GM21737 (cell line): ENCODE measurements at regions not wholly inside any gene's neighbourhood (a gene's known extent, or its start where the extent isn't known, plus 50 kb on each side); places are given as distances from the start of the nearest gene placed in this dataset.
"Not testable (repeated sequence)": the region's sequence is repeated elsewhere in the genome, so short reads cannot be mapped to it uniquely, and the experiment has no call there.

Source experiments
- ATAC-seq: cut with Tn5 transposase; IDR thresholded peaks from one replicate; pipeline ENCODE4 v1.9.1; 2021; ENCODE audit warnings: mild to moderate bottlenecking, moderate library complexity; ENCODE audit not compliant: unreplicated experiment

DNA sequence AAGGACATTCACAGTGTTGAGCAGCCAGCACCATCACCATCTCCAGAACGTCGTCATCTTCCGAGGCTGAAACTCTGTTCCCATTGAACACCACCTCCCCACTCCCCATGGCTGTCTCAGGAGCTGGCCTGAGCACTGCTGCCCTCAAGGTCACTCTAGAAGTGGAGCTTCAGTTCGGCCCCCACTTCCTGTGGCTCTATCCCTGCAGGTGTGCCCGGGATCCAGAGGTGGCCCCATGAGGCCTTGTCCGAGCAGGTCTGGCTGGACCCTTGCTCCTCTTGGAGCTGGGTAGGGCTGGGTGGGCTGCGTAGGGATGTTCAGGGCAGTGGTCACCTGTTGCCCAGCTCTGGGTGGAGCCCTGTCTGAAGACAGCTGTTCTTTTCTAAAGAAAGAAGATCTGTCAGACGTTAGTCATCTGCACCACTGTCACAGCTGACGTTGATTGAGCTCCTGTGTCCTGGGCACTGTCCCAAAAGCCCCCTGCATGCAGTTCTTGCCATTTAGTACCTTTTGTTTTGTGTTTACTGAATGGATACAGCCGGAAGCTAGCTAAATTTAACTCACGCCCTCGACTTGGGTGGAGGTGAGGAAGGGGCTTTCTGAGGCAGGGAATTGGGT is 75.5 kb upstream of the CLDN5 start:
- no peak for ATAC-seq

DNA sequence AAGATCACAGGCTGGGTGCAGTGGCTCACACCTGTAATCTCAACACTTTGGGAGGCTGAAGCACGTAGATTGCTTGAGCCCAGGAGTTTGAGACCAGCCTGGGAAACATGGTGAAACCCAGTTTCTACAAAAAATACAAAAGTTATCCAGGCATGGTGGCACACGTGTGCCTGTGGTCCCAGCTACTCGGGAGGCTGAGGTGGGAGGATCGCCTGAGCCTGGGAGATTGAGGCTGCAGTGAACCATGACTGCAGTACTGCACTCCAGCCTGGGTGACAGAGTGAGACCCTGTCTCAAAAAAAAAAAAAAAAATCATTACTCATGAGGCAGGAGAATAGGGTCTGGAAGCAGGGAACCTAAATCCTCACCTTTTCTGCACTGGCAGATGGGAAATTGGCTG is 79.1 kb upstream of the CLDN5 start:
- not testable (repeated sequence) for ATAC-seq

DNA sequence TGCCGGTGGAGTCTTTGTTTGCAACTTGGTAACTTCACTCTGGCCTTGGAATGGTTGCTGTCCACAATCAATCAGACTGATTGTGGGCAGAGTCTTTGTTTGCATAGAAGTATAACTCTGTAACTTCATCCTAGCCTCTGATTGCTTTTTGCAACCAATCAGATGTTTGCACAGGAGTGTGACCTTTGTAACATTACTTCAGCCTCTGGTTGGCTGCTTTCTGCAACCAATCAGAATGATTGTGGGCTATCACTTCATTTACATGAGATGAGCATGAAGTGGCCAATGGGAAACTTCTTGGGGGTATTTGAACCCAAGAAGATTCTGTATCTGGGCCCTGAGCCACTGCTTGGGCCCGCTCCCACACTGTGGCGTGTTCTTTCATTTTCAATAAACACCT is 79.6 kb upstream of the CLDN5 start:
- no peak for ATAC-seq

DNA sequence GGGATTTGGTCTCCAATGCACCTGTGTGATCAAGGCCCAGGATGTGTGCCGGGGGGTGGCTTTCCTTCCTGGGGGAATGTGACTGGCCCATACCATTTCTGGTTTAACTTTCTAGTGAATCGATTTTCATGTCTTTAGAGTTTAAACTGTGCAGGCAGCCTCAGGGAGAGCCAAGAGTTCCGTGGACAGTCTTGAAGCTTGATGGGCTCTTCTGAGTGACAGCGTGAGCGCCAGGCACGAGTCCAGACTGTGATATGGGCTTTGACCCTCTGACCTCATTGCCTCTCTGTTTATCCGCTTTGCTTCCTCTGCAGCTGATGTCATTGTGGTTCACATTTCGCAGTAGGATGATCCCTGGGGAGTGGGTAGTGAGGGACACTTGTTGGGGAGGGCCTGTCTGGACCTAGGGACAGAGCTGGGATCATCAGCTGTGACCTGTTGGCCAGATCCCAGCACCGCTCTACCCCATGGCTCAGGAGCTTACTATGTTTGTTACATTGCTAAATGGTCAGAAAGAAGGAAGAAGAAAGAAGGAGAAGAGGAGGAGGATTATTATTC is 80.6 kb upstream of the CLDN5 start:
- ATAC-seq = no peak

DNA sequence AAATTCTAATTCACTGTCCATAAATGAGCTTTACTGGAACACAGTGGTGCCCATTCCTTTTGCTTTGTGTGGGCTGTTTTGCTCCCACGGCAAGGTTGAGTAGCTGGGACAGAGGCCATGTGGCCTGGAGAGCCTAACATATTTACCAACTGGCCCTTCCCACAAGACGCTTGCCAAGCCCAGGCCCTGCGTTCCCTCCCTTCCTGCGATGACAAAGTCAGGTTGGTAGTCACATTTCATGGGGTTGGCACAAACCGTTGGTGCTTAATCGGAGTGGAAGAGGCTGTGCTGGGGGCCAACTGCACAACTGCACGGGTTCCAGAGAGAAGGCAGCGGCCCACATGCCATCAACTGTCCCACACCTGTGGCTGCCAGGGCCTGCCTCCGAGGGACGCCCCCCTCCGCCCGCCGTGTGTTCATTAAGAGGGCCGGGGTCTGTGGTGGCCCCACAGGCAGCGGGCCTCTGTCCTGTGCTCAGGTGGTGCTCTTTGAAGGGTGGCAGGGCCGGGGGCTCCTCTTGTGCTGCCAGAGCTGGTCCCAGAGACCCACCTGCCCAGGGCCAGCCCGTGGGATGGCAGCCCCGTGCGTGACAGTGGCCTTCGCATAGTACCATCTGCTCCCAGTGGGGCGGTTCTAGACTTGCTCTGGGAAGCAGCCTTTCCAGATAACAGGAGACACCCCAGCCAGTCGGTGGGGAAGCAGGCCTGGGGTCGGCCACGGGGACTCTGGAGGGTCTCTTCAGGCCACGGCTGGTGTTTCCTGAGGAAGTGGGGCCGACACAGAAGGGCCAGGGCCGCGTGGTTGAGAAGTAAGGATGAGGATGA is 81.5 kb upstream of the CLDN5 start:
- ATAC-seq = no peak

DNA sequence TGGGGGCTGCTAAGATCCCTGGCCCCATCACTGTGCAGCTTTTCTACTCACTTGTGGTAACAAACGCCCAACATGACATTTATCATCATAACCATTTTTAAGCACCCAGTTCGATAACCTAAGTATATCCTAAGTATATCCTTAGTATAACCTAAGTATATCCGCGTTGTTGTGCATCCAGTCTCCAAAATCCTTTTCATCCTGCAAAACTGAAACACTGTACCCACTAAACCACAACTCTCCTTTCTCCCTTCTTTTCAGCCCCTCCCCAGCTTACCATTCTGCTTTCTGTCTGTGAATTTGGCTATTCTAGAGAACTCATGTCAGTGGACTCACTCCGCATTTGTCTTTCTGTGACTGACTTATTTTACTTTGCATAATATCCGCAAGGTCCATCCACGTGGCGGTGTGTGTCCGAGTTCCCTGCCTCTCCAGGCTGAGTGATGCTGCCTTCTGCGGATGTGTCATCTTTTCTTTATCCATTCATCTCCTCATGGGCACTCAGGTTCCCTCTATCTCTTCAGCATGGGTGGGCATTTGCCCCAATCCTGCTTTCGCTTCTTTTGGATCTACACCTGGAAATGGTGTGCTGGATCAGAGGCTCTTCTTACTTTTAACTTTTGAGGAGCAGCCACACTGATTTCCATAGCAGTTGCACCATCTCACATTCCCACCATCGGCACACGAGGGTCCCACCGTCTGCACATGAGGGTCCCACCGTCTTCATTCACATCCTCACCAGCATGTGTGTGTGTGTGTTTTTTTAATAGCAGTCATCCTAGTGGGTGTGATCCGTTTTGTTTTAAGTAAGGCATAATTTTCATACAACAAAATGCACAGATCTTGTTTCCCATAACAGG is 82.4 kb upstream of the CLDN5 start:
- no peak for ATAC-seq

DNA sequence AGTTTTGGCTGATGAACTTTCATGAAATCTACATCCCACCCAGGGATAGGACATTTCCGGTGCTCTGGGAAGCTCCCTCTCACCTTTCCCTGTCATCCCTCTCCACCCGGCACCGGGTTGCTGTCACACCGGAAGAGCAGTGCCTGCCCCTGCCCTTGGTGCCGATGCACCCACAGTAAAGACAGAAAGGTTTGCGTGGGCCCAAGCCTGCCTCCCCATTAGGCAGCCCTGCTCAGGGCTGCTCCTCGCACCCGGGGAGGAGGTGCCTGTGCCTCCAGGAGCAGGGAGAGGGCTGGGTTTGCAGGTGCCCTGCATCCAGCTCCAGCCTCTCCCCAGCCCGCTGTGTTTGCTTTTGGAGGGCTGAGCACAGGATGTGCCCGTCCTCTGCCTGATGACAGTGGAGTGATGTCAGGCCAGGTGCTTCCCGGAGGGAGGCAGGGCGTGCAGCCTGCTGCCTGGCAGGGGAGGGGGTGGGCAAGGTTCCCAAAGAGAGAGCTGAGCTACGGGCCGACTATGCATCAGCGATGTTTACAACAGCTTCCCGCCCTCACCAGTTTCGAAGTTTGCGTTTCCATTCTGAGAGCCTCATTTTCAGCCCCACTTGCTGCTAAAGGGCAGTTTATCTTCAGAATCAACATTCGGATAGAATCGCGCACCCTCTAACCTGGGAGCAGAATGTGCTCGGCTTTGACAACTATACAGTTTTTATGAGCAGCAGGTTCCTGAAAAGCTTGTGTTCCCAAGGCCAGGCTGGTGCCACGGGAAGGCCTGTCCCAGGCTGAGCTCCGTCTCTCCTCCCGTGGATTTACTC is 83.2 kb upstream of the CLDN5 start:
- ATAC-seq = no peak

DNA sequence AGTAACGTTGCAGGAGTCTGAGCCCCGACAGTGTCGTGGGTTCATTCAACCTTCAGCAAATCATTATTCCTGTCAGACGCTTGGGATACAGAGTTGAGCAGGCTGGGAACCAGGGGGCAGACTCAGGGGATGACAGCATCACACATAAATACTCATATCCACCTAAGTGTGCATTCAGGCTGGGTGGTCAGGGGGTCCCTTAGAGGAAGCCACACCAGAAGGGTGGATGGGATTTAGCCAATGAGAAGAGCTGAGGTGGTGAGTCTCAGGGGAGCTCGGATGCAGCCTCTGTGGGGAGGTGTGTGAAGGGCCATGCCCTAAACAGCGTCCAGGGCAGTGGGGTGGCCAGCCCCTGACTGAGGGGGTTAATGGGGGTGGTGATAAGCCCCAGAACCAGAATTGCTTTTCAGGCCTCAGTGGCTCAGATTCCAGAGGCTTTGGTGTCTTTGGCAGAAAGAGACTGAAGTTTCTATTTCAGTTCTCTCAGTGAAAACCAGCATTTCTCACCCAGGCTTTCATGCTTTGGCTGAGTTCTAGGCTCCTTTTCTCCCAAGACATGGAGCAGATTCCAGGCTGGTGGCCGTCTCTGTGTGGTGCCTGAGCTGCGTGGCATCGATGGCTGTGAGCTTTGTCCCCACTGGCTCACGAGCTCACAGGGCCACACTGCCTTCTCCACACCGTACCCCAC is 83.9 kb upstream of the CLDN5 start:
- no peak for ATAC-seq

DNA sequence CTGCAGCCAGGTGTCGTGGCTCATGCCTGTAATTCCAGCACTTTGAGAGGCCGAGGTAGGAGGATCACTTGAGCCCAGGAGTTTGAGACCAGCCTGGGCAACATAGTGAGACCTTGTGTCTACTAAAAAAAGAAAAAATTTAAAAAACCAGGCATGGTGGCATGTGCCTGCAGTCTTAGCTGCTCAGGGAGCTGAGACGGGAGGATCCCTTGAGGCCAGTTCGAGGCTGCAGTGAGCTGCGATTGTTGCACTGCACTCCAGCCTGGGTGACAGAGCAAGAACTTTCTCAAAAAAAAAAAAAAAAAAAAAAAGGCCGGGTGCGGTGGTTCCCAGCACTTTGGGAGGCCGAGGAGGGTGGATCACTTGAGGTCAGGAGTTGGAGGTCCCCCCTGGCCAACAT is 85.5 kb upstream of the CLDN5 start:
- ATAC-seq = not testable (repeated sequence)

DNA sequence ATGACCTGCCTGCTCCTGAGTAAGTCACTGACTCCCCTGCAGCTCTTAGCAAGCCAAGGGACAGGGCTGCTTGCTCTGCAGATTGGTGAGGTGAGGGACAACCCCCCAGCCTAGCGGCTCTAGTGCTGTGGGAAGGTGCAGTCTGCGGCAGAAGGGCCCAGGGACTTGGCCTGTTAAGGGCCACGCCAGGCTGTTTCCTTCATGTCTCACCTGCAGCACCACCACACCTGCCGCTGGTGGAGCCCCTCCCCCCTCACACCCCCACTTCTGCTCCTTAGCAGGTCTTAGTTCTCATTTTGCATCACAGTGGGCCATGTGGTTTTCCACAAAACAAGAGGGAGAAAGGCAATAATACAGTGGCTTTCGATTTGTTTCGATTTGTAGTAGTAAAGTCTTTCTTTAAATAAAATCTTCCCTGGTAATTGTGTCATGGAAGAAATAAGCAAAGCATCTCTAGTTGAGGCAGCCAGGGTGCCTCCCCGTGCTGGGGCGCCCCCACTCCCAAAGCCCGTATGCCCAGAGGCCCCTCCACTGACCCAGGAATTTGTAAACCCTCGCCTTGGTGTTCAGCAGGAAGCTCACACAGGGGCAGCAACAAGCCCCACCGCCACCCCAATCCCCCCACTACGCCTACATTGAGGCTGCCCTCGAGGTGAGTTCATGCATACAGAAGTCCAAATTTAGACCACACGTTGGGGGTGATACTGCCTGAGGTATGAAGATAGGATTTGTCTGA is 86.5 kb upstream of the CLDN5 start:
- no peak for ATAC-seq

DNA sequence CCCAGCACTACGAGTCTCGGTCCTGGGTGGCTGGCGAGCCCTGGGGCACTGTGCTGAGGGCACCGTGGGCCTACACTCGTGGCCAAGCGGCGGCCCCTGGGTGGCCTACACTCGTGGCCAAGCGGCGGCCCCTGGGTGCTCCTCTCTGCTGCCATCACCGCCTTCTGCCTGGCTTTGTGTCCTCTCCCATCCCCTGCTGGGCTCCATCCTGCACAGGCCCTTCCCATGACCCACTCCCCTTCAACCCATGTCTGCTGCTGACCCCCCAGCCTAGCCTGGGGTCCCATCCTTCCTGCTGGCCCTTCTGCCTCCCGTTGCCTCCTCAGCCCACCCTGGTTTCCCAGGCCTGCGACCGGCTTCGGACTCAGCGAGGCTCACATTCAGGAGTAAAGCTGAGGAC is 87.4 kb upstream of the CLDN5 start:
- ATAC-seq = no peak

DNA sequence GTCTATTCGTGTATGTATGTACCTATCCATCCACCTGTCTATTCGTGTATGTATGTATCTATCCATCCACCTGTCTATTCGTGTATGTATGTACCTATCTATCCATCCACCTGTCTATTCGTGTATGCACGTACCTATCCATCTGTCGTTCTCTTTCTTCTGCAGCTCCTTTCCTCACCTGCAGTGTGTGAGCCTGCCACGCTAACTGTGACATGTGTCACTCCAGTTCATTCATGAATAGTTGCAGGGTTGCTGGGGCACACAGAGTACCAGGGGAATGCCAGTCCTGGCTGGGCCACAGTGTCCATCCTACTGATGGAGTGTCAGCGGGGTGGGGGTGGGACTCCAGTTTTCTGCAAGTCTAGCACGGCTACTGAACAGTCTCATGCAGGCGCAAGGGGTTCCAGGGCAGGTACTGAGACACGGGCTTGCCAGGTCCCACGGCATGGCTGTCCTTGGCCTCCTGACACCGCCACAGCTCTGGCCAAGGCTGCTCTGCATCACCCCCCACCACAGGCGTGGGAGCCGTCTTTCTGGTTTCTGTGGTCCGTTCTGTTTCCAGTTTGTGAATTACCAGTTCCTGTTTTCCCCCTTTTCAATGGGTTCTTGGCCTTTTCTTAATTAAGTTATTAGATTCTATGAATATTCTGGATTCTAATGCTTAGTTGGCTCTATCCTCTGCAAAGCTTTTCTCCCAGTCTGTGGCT is 88.8 kb upstream of the CLDN5 start:
- ATAC-seq = no peak

DNA sequence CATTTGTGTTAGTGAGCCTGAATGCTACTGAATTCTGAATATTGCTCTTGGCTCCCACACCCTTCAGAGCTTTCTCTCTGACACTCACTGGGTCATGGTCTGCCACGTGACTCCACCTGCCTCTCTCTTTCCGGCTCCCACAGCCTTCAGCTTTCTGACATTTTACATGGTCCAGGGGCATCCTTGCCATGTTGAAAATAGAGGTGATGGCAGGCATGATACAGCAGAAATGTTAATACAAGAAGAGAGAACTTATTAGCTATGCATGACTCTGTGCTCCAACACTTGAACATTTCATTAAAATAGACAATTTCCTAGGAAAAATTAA is 90.3 kb upstream of the CLDN5 start:
- no peak for ATAC-seq

DNA sequence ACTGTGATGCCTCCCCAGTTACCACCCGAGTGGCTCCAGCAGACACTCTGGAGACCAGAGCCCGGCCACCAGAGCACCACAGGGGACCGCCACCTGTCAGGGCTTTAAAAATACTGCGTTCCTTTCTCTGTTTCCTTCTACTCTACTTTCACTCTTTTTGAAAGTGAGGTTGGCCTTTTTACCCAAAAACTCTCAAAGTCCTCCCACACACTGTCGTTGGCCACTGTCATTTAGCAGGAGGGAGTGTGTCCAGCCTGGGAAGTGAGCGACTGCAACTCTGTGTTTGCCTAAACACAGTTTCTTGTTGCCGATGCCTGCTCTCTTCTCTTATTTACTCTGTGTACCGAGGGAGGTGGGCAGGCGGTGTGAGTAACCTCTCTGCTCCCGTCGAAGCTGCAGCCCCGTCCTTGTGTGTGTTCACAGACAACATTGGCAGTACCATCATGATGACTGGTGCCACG is 90.8 kb upstream of the CLDN5 start:
- no peak for ATAC-seq

DNA sequence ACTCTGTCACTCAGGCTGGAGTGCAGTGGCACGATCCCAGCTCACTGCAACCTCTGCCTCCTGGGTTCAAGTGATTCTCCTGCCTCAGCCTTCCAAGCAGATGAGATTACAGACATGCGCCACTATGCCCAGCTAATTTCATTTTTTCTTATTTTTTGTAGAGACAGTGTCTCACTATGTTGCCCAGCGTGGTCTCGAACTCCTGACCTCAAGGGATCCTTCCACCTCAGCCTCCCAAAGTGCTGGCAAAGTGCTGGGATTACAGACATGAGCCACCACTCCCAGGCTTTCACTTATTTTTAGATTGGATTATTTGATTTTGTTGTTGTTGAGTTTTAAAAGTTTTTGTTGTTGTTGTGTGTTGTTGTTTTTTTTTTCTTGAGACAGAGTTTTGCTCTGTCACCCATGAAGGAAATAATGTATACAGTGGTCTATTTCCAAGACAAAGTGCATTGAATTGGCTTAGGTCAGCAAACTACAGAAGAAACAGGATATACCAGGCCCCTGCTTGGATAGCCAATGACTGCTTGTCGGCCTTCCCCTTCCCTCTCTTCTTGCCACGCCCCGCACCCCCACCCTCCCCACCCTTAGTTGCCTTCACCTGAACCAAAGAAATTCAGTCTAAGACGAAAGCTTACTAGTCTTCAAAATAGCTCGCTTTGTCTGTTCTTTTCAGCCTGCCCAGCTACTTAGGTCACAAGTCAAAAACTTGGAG is 91.8 kb upstream of the CLDN5 start:
- ATAC-seq = no peak

DNA sequence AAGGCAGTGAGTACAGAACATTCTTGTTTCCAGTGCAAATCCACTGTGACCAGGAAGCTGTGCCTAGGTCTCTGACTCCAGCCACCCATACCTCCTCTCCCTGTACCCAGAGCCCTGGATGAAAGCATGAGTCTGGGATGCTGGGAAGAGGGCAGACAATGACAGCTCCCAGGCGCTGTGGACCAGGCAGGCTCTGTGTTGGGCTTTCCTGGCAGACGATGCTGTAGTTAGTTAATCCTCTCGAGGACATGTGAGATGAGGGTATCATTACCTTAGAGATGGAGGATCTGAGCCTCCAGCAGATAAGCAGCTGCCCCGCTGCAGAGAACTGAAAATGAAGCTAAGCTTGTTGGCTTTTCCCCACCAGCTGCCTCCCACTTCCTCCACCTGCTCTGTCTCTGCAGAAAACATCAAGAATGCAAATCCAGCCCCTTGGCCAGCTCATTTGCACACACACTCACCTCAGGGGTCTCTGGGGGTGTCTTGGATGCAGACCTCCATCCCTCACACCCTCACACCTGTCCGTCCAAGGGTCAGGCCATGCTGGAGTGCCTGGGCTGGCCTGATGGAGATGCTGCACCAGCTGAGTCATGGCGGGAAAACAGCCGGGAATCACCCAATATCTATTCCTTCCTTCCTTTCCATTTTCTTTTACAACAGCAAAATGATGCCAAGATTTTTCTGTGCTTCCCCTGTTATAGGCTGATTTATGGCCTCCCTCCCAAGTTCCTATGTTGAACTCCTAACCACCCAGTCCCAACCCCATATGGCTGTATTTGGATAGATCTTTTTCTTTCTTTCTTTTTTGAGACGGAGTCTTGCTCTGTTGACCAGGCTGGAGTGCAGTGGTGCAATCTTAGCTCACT is 94.9 kb upstream of the SEPTIN5 start:
- ATAC-seq = no peak

DNA sequence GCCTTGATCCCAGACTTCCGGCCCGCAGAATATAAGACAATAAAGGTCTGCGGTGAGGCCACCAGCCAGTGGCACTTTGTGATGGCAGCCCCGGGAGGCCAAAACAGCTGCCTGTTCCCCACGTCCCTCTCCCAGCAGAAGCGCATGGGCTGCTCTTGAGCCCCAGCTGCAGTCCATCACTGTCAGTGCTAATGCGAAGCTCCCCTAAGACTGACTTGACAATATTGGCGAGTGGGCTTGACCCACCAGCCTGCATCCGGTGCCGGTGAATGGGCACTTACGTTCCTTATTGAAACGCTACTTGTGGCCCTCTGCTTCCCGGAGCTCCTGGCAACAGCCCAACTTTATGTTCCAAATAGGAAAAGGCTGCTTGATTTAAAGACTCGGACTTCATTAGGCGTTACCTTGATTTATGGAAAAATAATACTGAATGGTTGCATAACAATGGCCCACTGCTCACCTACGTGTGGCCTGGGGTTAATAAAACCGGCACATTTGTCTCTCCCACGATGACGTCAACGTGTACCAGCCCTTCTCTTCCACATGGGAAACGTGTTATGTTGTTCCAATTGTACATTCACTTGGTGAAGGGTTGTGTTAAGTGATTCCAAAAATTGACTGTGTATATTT is 93.4 kb upstream of the SEPTIN5 start:
- ATAC-seq = no peak
